Keratinocyte (primary cell): ENCODE measurements at regions not wholly inside any gene's neighbourhood (a gene's known extent, or its start where the extent isn't known, plus 50 kb on each side); places are given as distances from the start of the nearest gene placed in this dataset.

Experiments
- EZH2 ChIP-seq: IDR thresholded peaks from one replicate; pipeline ENCODE4 v1.6.1; 2012; ENCODE audit warnings: inconsistent platforms, mild to moderate bottlenecking, low read length, moderate library complexity
- TF ChIP-seq, protein P1 (sequence below), 3 experiments: IDR thresholded peaks in 1 of 3; conservative IDR thresholded peaks in 1 of 3; optimal IDR thresholded peaks in 1 of 3; 2 replicates in 2 of 3; 3 replicates in 1 of 3; pipeline versions ENCODE3 to v1.5.1; 2011; ENCODE audit warnings: low read length in 3 of 3, mild to moderate bottlenecking in 3 of 3, moderate library complexity in 2 of 3, control low read depth in 1 of 3, inconsistent platforms in 1 of 3; ENCODE audit not compliant: insufficient read depth in 2 of 3; ENCODE audit errors: extremely low read depth in 1 of 3

DNA sequence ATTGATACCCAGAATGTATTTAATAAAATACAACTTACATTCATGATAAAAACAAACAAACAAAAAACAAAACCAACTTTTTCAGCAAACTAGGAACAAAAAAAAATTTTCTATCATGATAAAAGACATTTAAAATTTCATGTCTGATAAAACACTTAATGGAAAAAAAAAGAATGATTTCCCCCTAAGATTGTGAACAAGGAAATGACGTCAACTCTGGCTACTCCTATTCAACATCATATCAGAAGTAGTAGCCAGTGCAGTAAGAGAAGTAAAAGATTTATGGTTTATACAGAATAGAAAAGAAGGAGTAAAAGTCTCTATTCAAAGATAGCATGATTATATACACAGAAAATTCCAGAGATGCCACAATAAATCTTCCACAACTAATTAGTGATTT, 1306.6 kb downstream of the FSCB start:
- TF ChIP-seq, protein P1, sequence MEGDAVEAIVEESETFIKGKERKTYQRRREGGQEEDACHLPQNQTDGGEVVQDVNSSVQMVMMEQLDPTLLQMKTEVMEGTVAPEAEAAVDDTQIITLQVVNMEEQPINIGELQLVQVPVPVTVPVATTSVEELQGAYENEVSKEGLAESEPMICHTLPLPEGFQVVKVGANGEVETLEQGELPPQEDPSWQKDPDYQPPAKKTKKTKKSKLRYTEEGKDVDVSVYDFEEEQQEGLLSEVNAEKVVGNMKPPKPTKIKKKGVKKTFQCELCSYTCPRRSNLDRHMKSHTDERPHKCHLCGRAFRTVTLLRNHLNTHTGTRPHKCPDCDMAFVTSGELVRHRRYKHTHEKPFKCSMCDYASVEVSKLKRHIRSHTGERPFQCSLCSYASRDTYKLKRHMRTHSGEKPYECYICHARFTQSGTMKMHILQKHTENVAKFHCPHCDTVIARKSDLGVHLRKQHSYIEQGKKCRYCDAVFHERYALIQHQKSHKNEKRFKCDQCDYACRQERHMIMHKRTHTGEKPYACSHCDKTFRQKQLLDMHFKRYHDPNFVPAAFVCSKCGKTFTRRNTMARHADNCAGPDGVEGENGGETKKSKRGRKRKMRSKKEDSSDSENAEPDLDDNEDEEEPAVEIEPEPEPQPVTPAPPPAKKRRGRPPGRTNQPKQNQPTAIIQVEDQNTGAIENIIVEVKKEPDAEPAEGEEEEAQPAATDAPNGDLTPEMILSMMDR (optimal IDR thresholded peaks at IDR 0.05 in 1 of 3, IDR thresholded peaks at IDR 0.05 in 1 of 3, conservative IDR thresholded peaks at IDR 0.05 in 1 of 3; ENCODE audit: extremely low read depth in 1 of 3, insufficient read depth in 2 of 3, low read length in 3 of 3), result no peak
- TF ChIP-seq EZH2, result no peak
